ENCODE measurements at regions not wholly inside any gene's neighbourhood (a gene's known extent, or its start where the extent isn't known, plus 50 kb on each side); places are given as distances from the start of the nearest gene placed in this dataset.
"Not testable (repeated sequence)": the region's sequence is repeated elsewhere in the genome, so short reads cannot be mapped to it uniquely, and the experiment has no call there.

DNA sequence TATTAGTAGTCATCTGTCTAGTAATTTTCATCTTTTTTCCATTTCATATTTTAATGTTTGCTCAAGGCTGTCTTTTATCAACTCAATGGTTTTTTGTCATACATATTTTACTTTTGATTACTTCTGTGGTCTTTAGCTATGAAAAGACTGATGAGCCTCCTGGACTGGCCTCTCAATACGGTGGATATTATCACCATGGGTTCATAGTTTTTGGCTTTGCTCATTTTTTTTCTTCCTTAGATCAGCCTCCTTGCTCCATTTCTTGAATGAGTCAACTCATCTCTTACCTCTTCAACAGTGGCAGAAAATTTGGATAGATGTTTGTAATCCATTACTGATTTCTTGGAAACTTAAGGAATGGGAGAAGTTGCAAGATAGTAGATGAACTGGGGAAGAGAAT lies 80.1 kb upstream of the ELOVL5 start:
- H3K4me3 ChIP-seq (ENCODE audit: low read depth, low read length): no peak overlapping the region
- no peak for DNase-seq (ENCODE audit: low read depth)
- TF ChIP-seq CTCF (IDR thresholded peaks at IDR 0.05; ENCODE audit: insufficient read depth, low read length): no peak

- TF ChIP-seq CTCF (IDR thresholded peaks at IDR 0.05; ENCODE audit: insufficient read depth, low read length): no peak
- H3K4me3 ChIP-seq (ENCODE audit: low read depth, low read length): no peak overlapping the region
- no peak for DNase-seq (ENCODE audit: low read depth)
Observed at GRCh38 chr6:53426667-53427270, 78.0 kb upstream of the ELOVL5 start.

DNA sequence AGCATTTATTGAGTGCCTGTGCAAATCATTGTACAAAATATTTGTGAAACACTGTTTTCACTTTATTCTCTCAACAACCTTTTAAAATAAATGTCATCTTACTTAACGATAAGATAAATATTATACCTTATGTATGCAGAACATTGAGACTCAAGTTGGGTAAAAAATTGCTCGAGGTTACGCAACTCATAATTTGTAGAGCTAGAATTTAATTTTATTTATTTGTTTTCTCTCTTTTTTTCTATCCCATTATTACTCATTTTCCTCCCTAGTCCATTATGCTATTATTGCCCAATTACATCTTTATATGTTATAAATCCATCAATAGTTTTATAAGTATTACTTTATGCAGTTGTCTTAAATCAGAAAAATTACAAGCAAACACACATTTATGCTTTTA lies 77.4 kb upstream of the ELOVL5 start:
- DNase-seq (ENCODE audit: low read depth): no peak
- no peak for TF ChIP-seq CTCF (IDR thresholded peaks at IDR 0.05; ENCODE audit: insufficient read depth, low read length)
- H3K4me3 ChIP-seq (ENCODE audit: low read depth, low read length): no peak overlapping the region

GRCh38 chr6:53424976-53425718 lies 76.4 kb upstream of the ELOVL5 start:
- H3K4me3 ChIP-seq (ENCODE audit: low read depth, low read length): no peak overlapping the region
- no peak for DNase-seq (ENCODE audit: low read depth)
- TF ChIP-seq CTCF (IDR thresholded peaks at IDR 0.05; ENCODE audit: insufficient read depth, low read length): no peak

GRCh38 chr6:53424300-53424699 lies 75.5 kb upstream of the ELOVL5 start:
- H3K4me3 ChIP-seq (ENCODE audit: low read depth, low read length): no peak overlapping the region
- TF ChIP-seq CTCF (IDR thresholded peaks at IDR 0.05; ENCODE audit: insufficient read depth, low read length): no peak
- DNase-seq (ENCODE audit: low read depth): no peak

- not testable (repeated sequence) for DNase-seq (ENCODE audit: low read depth); H3K4me3 ChIP-seq (ENCODE audit: low read depth, low read length)
Observed at GRCh38 chr6:53423560-53423959, 74.8 kb upstream of the ELOVL5 start.

DNA sequence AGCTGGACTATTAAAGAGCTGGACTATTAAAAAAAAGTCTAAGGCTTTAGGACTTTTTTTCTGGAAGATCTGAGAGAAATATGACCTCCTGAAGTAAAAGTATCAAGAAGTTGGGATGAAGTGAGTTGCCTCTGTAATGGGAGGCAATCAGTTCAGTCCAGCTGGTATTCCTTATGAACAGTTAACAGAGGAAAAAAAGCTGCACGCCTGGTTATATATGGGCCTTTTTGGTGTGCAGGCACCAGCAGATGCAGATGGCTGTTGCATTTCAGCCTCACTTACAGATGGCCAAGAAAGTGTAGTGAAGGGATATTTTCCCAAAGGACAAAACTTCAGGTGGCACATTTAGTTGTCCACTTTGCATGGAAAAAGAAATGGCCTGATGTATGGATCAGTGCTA lies 70.3 kb upstream of the ELOVL5 start:
- no peak for DNase-seq (ENCODE audit: low read depth)
- H3K4me3 ChIP-seq (ENCODE audit: low read depth, low read length): no peak overlapping the region
- TF ChIP-seq CTCF (IDR thresholded peaks at IDR 0.05; ENCODE audit: insufficient read depth, low read length): no peak
